ENCODE measurements at regions not wholly inside any gene's neighbourhood (a gene's known extent, or its start where the extent isn't known, plus 50 kb on each side); places are given as distances from the start of the nearest gene placed in this dataset.

- intact Hi-C loops (cut with DNase I): no loop called here
- TF ChIP-seq POLR2A (IDR thresholded peaks at IDR 0.05; ENCODE audit: low read depth) (no peak), POLR2AphosphoS5 (IDR thresholded peaks at IDR 0.05) (no peak), EP300 (IDR thresholded peaks at IDR 0.05) (no peak)
- TF ChIP-seq, protein P1, sequence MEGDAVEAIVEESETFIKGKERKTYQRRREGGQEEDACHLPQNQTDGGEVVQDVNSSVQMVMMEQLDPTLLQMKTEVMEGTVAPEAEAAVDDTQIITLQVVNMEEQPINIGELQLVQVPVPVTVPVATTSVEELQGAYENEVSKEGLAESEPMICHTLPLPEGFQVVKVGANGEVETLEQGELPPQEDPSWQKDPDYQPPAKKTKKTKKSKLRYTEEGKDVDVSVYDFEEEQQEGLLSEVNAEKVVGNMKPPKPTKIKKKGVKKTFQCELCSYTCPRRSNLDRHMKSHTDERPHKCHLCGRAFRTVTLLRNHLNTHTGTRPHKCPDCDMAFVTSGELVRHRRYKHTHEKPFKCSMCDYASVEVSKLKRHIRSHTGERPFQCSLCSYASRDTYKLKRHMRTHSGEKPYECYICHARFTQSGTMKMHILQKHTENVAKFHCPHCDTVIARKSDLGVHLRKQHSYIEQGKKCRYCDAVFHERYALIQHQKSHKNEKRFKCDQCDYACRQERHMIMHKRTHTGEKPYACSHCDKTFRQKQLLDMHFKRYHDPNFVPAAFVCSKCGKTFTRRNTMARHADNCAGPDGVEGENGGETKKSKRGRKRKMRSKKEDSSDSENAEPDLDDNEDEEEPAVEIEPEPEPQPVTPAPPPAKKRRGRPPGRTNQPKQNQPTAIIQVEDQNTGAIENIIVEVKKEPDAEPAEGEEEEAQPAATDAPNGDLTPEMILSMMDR (IDR thresholded peaks at IDR 0.05): no peak
- no peaks in the 10 kb centered on the region for H3K9me3 ChIP-seq
Observed at GRCh38 chr3:56931836-56932235, 128.6 kb upstream of the SPATA12 start.

GRCh38 chr3:56930706-56931105 lies 129.0 kb upstream of the ARHGEF3 start:
- no peaks in the 10 kb centered on the region for H3K27me3 ChIP-seq
- intact Hi-C loops (cut with DNase I): no loop called here
- WGBS: 85% methylated on average over 5 of the region's 5 CpGs
- H3K27ac ChIP-seq (replicated peaks in 1 of 4): no peak overlapping the region
- H3K36me3 ChIP-seq: no peaks in the 10 kb centered on the region
- no peak overlapping the region for H3K4me3 ChIP-seq
- peaks cover 19 to 28% (median 24%) of the 10 kb centered on the region in 4 donors for H3K4me1 ChIP-seq
- DNase-seq (ENCODE audit: extremely low spot score): no peak
- TF ChIP-seq EP300 (IDR thresholded peaks at IDR 0.05) (no peak), POLR2A (IDR thresholded peaks at IDR 0.05; ENCODE audit: low read depth) (no peak), POLR2AphosphoS5 (IDR thresholded peaks at IDR 0.05) (no peak)
- TF ChIP-seq, protein P1 (IDR thresholded peaks at IDR 0.05): no peak
- no peaks in the 10 kb centered on the region for H3K9me3 ChIP-seq

More at GRCh38 chr3:56931836-56932235, 128.6 kb upstream of the SPATA12 start:
- no peaks in the 10 kb centered on the region for H3K27me3 ChIP-seq
- H3K4me1 ChIP-seq: peaks cover 8 to 17% (median 12%) of the 10 kb centered on the region in 4 donors
- no peaks in the 10 kb centered on the region for H3K36me3 ChIP-seq
- H3K27ac ChIP-seq (replicated peaks in 1 of 4): no peak overlapping the region
- no peak overlapping the region for H3K4me3 ChIP-seq
- no peak for DNase-seq (ENCODE audit: extremely low spot score)

- Histone ChIP-seq H3K4me1 (peaks cover 21 to 30% (median 28%) of the 10 kb centered on the region in 4 donors), H3K4me3 (no peak overlapping the region), H3K27ac (replicated peaks in 1 of 4) (peak overlapping the region in 1 of 4 donors; percentile 3), H3K27me3 (no peaks in the 10 kb centered on the region), H3K9me3 (no peaks in the 10 kb centered on the region), H3K36me3 (no peaks in the 10 kb centered on the region)
- TF ChIP-seq POLR2AphosphoS5 (IDR thresholded peaks at IDR 0.05) (no peak), POLR2A (IDR thresholded peaks at IDR 0.05; ENCODE audit: low read depth) (no peak), EP300 (IDR thresholded peaks at IDR 0.05) (no peak)
- TF ChIP-seq, protein P1 (IDR thresholded peaks at IDR 0.05): no peak
- DNase-seq (ENCODE audit: extremely low spot score): no peak
- intact Hi-C loops (cut with DNase I): no loop called here
- 76% methylated on average over 10 of the region's 10 CpGs for WGBS
Observed at GRCh38 chr3:56929809-56930615, 128.3 kb upstream of the ARHGEF3 start.

- Histone ChIP-seq H3K4me3 (no peak overlapping the region), H3K36me3 (no peaks in the 10 kb centered on the region), H3K27me3 (no peaks in the 10 kb centered on the region), H3K4me1 (peaks cover 34 to 45% (median 43%) of the 10 kb centered on the region in 4 donors), H3K9me3 (no peaks in the 10 kb centered on the region), H3K27ac (replicated peaks in 1 of 4) (no peak overlapping the region)
- WGBS: 74% methylated on average over 3 of the region's 3 CpGs
- TF ChIP-seq EP300 (IDR thresholded peaks at IDR 0.05): no peak
- intact Hi-C loops (cut with DNase I): no loop called here
- DNase-seq (ENCODE audit: extremely low spot score): no peak
Observed at GRCh38 chr3:56928379-56929068, 126.8 kb upstream of the ARHGEF3 start.

GRCh38 chr3:56927855-56928254 lies 126.1 kb upstream of the ARHGEF3 start:
- no peak overlapping the region for H3K4me3 ChIP-seq
- TF ChIP-seq EP300 (IDR thresholded peaks at IDR 0.05) (no peak), POLR2AphosphoS5 (IDR thresholded peaks at IDR 0.05) (no peak), POLR2A (IDR thresholded peaks at IDR 0.05; ENCODE audit: low read depth) (no peak)
- TF ChIP-seq, protein P1 (IDR thresholded peaks at IDR 0.05): no peak
- H3K4me1 ChIP-seq: peaks cover 41 to 50% (median 48%) of the 10 kb centered on the region in 4 donors
- intact Hi-C loops (cut with DNase I): no loop called here
- no peaks in the 10 kb centered on the region for H3K27me3 ChIP-seq
- no peak for DNase-seq (ENCODE audit: extremely low spot score)
- H3K27ac ChIP-seq (replicated peaks in 1 of 4): no peak overlapping the region
- 83% methylated on average over 2 of the region's 2 CpGs for WGBS
- H3K9me3 ChIP-seq: no peaks in the 10 kb centered on the region
- H3K36me3 ChIP-seq: no peaks in the 10 kb centered on the region
